ENCODE measurements at regions not wholly inside any gene's neighbourhood (a gene's known extent, or its start where the extent isn't known, plus 50 kb on each side); places are given as distances from the start of the nearest gene placed in this dataset.

- Histone ChIP-seq H2AFZ (ENCODE audit: low read depth, low read length) (no peak overlapping the region), H3K9ac (ENCODE audit: low read length) (no peak overlapping the region), H4K20me1 (ENCODE audit: insufficient read depth, low read length) (no peaks in the 10 kb centered on the region), H3K79me2 (ENCODE audit: insufficient read depth, low read length) (no peaks in the 10 kb centered on the region), H3K36me3 (ENCODE audit: insufficient read depth, low read length) (no peaks in the 10 kb centered on the region), H3K4me1 (ENCODE audit: insufficient read depth, low read length) (no peaks in the 10 kb centered on the region), H3K4me3 (ENCODE audit: insufficient read depth, low read depth, low read length) (no peak overlapping the region), H3K27ac (ENCODE audit: low read depth, low read length) (no peak overlapping the region), H3K27me3 (ENCODE audit: insufficient read depth, low read length) (no peaks in the 10 kb centered on the region), H3K9me3 (ENCODE audit: insufficient read depth, low read depth, low read length) (no peaks in the 10 kb centered on the region), H3K4me2 (ENCODE audit: low read length) (no peak overlapping the region)
- H3K27ac Mint-ChIP-seq (ENCODE audit: unreplicated experiment): no peak overlapping the region
- H3K36me3 Mint-ChIP-seq (ENCODE audit: low read depth, unreplicated experiment): no peaks in the 10 kb centered on the region
- no peak for DNase-seq (ENCODE audit: low read depth)
- no peak overlapping the region for H3K4me3 Mint-ChIP-seq (ENCODE audit: unreplicated experiment)
- peaks cover 2% of the 10 kb centered on the region for H3K4me1 Mint-ChIP-seq (ENCODE audit: low read depth, unreplicated experiment)
- H3K9me3 Mint-ChIP-seq (ENCODE audit: unreplicated experiment): no peaks in the 10 kb centered on the region
- FAIRE-seq: no peak
- TF ChIP-seq CTCF (IDR thresholded peaks at IDR 0.05; ENCODE audit: insufficient read depth, low read depth, low read length): no peak
- no peak for TF ChIP-seq EZH2 (IDR thresholded peaks at IDR 0.05; ENCODE audit: insufficient read depth, low read length)
- no peaks in the 10 kb centered on the region for H3K27me3 Mint-ChIP-seq (ENCODE audit: low read depth, unreplicated experiment)
These were observed 61.5 kb upstream of the EXOC1L start for GRCh38 chr4:55758066-55758465.

- no peaks in the 10 kb centered on the region for H3K27me3 ChIP-seq (ENCODE audit: insufficient read depth, low read length)
- no peaks in the 10 kb centered on the region for H4K20me1 ChIP-seq (ENCODE audit: insufficient read depth, low read length)
- no peaks in the 10 kb centered on the region for H3K4me1 ChIP-seq (ENCODE audit: insufficient read depth, low read length)
- Mint-ChIP-seq H3K27ac (ENCODE audit: unreplicated experiment) (no peak overlapping the region), H3K4me3 (ENCODE audit: unreplicated experiment) (no peak overlapping the region), H3K27me3 (ENCODE audit: low read depth, unreplicated experiment) (no peaks in the 10 kb centered on the region), H3K36me3 (ENCODE audit: low read depth, unreplicated experiment) (no peaks in the 10 kb centered on the region), H3K9me3 (ENCODE audit: unreplicated experiment) (no peaks in the 10 kb centered on the region), H3K4me1 (ENCODE audit: low read depth, unreplicated experiment) (peaks cover 2% of the 10 kb centered on the region)
- DNase-seq (ENCODE audit: low read depth) (no peak), FAIRE-seq (no peak)
- no peaks in the 10 kb centered on the region for H3K9me3 ChIP-seq (ENCODE audit: insufficient read depth, low read depth, low read length)
- no peak for TF ChIP-seq CTCF (IDR thresholded peaks at IDR 0.05; ENCODE audit: insufficient read depth, low read depth, low read length)
- no peak for TF ChIP-seq EZH2 (IDR thresholded peaks at IDR 0.05; ENCODE audit: insufficient read depth, low read length)
- no peak overlapping the region for H2AFZ ChIP-seq (ENCODE audit: low read depth, low read length)
- H3K9ac ChIP-seq (ENCODE audit: low read length): no peak overlapping the region
- no peaks in the 10 kb centered on the region for H3K36me3 ChIP-seq (ENCODE audit: insufficient read depth, low read length)
- H3K27ac ChIP-seq (ENCODE audit: low read depth, low read length): no peak overlapping the region
- H3K4me3 ChIP-seq (ENCODE audit: insufficient read depth, low read depth, low read length): no peak overlapping the region
- no peak overlapping the region for H3K4me2 ChIP-seq (ENCODE audit: low read length)
- H3K79me2 ChIP-seq (ENCODE audit: insufficient read depth, low read length): no peaks in the 10 kb centered on the region
These were observed 61.0 kb upstream of the EXOC1L start for GRCh38 chr4:55758570-55758969.

GRCh38 chr4:55762819-55763218, 56.8 kb upstream of the EXOC1L start:
- Histone ChIP-seq H3K9me3 (ENCODE audit: insufficient read depth, low read depth, low read length) (no peaks in the 10 kb centered on the region), H3K27ac (ENCODE audit: low read depth, low read length) (no peak overlapping the region), H3K4me1 (ENCODE audit: insufficient read depth, low read length) (no peaks in the 10 kb centered on the region), H4K20me1 (ENCODE audit: insufficient read depth, low read length) (no peaks in the 10 kb centered on the region), H3K9ac (ENCODE audit: low read length) (no peak overlapping the region), H3K79me2 (ENCODE audit: insufficient read depth, low read length) (no peaks in the 10 kb centered on the region), H3K36me3 (ENCODE audit: insufficient read depth, low read length) (no peaks in the 10 kb centered on the region), H3K4me3 (ENCODE audit: insufficient read depth, low read depth, low read length) (no peak overlapping the region), H3K27me3 (ENCODE audit: insufficient read depth, low read length) (no peaks in the 10 kb centered on the region), H2AFZ (ENCODE audit: low read depth, low read length) (no peak overlapping the region), H3K4me2 (ENCODE audit: low read length) (no peak overlapping the region)
- no peak overlapping the region for H3K4me3 Mint-ChIP-seq (ENCODE audit: unreplicated experiment)
- peaks cover 2% of the 10 kb centered on the region for H3K4me1 Mint-ChIP-seq (ENCODE audit: low read depth, unreplicated experiment)
- DNase-seq (ENCODE audit: low read depth) (no peak), FAIRE-seq (no peak)
- TF ChIP-seq CTCF (IDR thresholded peaks at IDR 0.05; ENCODE audit: insufficient read depth, low read depth, low read length) (no peak), EZH2 (IDR thresholded peaks at IDR 0.05; ENCODE audit: insufficient read depth, low read length) (no peak)
- no peaks in the 10 kb centered on the region for H3K27me3 Mint-ChIP-seq (ENCODE audit: low read depth, unreplicated experiment)
- H3K9me3 Mint-ChIP-seq (ENCODE audit: unreplicated experiment): no peaks in the 10 kb centered on the region
- H3K36me3 Mint-ChIP-seq (ENCODE audit: low read depth, unreplicated experiment): no peaks in the 10 kb centered on the region
- H3K27ac Mint-ChIP-seq (ENCODE audit: unreplicated experiment): no peak overlapping the region
